ES-I3 (cell line): ENCODE measurements at regions not wholly inside any gene's neighbourhood (a gene's known extent, or its start where the extent isn't known, plus 50 kb on each side); places are given as distances from the start of the nearest gene placed in this dataset.
"Not testable (repeated sequence)": the region's sequence is repeated elsewhere in the genome, so short reads cannot be mapped to it uniquely, and the experiment has no call there.

Experiments used
- H3K36me3 ChIP-seq: 2 replicates; pipeline ENCODE4 v1.6.1; 2013; ENCODE audit warnings: mild to moderate bottlenecking, low read length, control low read depth, moderate library complexity; ENCODE audit not compliant: insufficient read depth
- H3K4me1 ChIP-seq: 2 replicates; pipeline ENCODE4 v1.6.1; 2013; ENCODE audit warnings: mild to moderate bottlenecking, control low read depth, low read length; ENCODE audit not compliant: insufficient read depth
- H3K9ac ChIP-seq: 2 replicates; pipeline ENCODE4 v1.6.1; 2013; ENCODE audit warnings: low read depth, mild to moderate bottlenecking, low read length, moderate library complexity
- H3K9me3 ChIP-seq: 2 replicates; pipeline ENCODE4 v1.6.1; 2013; ENCODE audit warnings: mild to moderate bottlenecking, low read length, moderate library complexity; ENCODE audit not compliant: control insufficient read depth, insufficient read depth

DNA sequence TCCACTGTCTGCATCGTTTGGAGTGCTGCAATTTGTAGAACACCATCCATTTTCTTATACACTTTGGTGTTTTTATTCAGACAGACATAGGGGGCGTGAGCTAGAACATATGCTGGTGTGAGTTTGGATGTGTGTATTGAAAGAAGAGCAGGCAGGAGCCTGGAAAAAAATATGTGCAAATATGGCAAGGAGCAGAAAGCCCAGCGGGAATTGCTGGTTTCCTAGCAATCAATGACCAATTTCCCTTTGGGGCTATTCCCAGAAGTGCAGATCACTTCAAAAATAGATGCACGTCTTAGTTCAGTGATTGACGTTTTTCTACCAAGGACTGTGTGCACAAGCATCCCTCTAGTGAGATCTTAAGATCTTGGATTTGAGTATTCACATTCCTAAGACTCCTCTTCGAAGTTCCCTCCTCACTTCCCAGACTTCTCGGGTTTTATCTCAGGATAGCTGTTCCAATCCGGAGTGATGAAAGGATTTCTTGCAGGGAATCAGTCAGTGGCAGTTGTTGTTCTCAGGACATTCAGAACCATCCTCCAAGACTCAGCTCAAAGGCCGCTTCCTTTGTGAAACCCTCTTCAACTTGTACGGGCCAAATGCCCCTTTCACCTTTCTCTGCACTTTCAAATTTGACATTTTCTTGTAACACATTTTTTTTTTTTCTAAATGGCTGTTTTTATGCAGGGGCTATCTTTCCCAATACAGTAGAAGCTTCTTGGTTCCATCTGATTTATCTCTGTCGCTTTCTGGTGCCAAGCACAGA lies 268.7 kb upstream of the ASIC2 start:
- H3K9ac ChIP-seq, result no peak overlapping the region
- no peaks in the 10 kb centered on the region for H3K36me3 ChIP-seq
- no peaks in the 10 kb centered on the region for H3K9me3 ChIP-seq
- no peaks in the 10 kb centered on the region for H3K4me1 ChIP-seq

GRCh38 chr17:33562792-33563191 lies 269.7 kb upstream of the ASIC2 start:
- Histone ChIP-seq H3K9ac (no peak overlapping the region), H3K4me1 (no peaks in the 10 kb centered on the region), H3K36me3 (no peaks in the 10 kb centered on the region), H3K9me3 (no peaks in the 10 kb centered on the region)

DNA sequence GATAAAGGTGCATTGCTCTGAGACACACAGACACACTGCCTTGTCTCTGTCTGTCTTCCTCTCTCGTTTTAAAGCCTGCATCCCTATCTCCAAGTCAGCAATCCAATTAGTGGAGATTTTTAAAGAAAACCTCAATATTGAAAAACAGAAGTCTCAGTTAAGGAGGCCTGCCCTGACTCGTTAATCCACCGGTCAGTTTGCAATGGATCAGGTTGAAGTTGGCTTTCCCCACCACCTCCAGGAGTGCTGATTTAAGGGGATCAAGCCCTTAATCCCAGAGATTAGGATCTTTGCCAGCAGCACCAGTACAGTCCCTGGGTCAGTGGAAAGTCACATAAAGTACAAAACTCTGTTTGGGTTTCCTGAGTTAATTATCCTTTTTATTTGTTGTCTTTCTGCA lies 271.1 kb upstream of the ASIC2 start:
- Histone ChIP-seq H3K9ac (no peak overlapping the region), H3K4me1 (no peaks in the 10 kb centered on the region), H3K9me3 (no peaks in the 10 kb centered on the region), H3K36me3 (no peaks in the 10 kb centered on the region)

DNA sequence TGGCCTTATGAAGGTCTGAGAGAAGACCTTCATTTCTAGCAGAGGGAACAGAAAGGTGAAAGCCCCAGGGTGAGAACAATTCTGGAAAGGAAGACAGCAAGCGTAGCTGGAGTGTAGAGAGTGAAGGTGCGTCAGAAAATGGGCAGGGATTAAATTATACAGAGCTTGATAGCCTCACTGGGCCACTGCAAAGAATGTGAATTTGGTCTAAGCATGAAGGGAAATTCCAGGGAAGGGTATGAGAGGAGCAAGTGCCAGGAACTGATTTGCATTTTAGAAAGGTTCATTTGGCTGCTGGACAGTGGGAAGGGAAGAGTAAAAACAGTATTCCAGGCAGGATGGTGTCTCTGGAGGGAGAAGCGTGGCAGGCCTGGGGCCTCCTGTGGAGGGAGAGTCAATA lies 274.1 kb upstream of the ASIC2 start:
- Histone ChIP-seq H3K9ac (no peak overlapping the region), H3K4me1 (no peaks in the 10 kb centered on the region), H3K36me3 (no peaks in the 10 kb centered on the region), H3K9me3 (no peaks in the 10 kb centered on the region)

GRCh38 chr17:33572615-33573014 lies 279.5 kb upstream of the ASIC2 start:
- H3K9ac ChIP-seq, result no peak overlapping the region
- no peaks in the 10 kb centered on the region for H3K4me1 ChIP-seq
- H3K36me3 ChIP-seq, result no peaks in the 10 kb centered on the region
- H3K9me3 ChIP-seq, result no peaks in the 10 kb centered on the region

DNA sequence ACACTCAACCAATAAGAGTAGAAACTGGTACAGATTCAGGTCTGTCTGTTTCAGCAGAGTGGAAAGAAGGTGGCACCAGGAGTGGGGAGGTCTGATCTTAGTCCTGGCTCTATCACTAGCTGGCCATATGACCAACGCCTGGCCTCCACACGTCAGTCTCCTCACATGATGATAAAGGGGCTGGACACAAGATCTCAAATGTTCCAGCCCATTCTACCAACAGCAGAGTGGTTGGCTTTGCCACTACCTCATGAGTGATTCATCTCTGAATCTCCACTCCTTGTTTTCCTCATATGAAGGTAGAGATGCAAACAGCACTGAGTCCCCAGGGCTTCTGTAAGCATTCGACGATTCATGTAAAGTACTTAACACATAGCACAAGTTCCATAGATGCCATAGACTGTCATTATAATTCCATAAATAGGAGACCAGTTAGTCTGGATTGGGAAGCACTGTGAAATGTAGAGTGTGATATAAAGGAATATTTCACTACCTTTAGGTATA lies 281.9 kb upstream of the ASIC2 start:
- Histone ChIP-seq H3K4me1 (no peaks in the 10 kb centered on the region), H3K36me3 (no peaks in the 10 kb centered on the region), H3K9ac (no peak overlapping the region), H3K9me3 (0 out of 2 replicates have a peak, but pooled peaks cover 2% of the 10 kb centered on the region)

- not testable (repeated sequence) for H3K9ac ChIP-seq, H3K36me3 ChIP-seq, H3K9me3 ChIP-seq
- peaks cover 18% of the 10 kb centered on the region; the same call in 1 of the 2 replicates for H3K4me1 ChIP-seq
Measured at GRCh38 chr17:33579740-33580139, 286.6 kb upstream of the ASIC2 start.

DNA sequence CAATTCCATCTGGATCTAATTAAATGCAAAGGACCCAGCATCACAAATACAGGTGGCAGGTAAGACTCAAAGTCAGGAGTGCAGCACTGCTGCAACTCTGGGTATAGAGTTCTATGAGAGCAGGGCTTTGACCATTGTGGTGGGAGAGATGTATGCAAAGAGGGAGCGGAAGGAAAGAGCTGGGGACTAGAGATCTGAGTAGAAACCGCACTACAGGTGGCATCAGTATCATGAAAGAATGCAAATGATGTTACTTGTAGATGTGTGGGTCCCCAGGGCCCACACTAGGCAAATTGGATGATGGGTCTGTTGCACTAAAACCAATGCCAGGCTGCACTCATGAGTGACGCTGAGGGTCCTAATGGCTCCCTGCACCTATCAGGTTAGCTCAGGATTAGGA lies 287.1 kb upstream of the ASIC2 start:
- Histone ChIP-seq H3K4me1 (peaks cover 18% of the 10 kb centered on the region; the same call in 1 of the 2 replicates), H3K9me3 (0 out of 2 replicates have a peak, but pooled peaks cover 2% of the 10 kb centered on the region), H3K9ac (no peak overlapping the region), H3K36me3 (no peaks in the 10 kb centered on the region)

DNA sequence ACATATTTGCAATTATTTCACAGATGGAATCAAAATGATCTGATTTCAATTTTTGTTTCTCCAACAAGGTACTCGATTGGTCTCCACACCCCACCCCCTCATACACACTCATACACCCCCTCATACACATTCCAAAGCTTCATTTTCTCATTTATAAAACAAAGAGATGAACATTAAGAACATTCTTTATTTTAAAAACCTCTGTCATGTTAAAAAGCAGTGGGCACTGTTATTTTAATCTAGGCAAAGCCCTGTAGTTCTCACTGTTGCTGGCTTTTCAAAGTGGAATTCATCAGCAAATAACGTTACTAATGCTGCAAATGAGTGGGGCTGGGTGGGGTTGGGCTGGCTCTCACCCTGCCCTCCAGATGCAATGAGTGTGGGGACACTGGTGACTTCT lies 289.6 kb upstream of the ASIC2 start:
- 0 out of 2 replicates have a peak, but pooled peaks cover 2% of the 10 kb centered on the region for H3K9me3 ChIP-seq
- H3K9ac ChIP-seq, result no peak overlapping the region
- no peaks in the 10 kb centered on the region for H3K36me3 ChIP-seq
- peaks cover 18% of the 10 kb centered on the region; the same call in 1 of the 2 replicates for H3K4me1 ChIP-seq

- no peak overlapping the region; the same call in 1 of the 2 replicates for H3K9ac ChIP-seq
- peaks cover 18% of the 10 kb centered on the region; the same call in 1 of the 2 replicates for H3K4me1 ChIP-seq
- no peaks in the 10 kb centered on the region for H3K36me3 ChIP-seq
- 0 out of 2 replicates have a peak, but pooled peaks cover 2% of the 10 kb centered on the region for H3K9me3 ChIP-seq
Measured at GRCh38 chr17:33583518-33584417, 290.7 kb upstream of the ASIC2 start.

DNA sequence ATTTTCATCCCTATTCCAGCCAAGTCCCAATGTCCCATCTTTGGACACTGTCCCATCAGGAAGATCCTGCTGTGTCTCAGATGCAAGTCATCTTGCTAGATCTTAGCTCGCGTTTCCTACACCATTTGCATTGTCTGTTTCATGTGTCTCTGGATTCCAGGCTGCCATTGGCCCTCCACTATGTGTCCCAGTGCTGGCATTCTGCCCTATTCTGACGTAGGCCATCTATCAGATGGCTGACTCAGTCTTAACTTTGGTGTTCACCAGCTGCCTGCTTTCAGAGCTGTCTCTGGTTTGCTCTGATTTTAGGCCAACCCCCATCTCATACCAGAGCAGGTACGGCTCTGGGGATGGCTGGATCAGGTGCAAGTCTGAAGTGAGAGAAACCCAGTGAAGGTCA lies 300.9 kb upstream of the ASIC2 start:
- Histone ChIP-seq H3K36me3 (no peaks in the 10 kb centered on the region), H3K9me3 (no peaks in the 10 kb centered on the region), H3K4me1 (no peaks in the 10 kb centered on the region), H3K9ac (no peak overlapping the region)

DNA sequence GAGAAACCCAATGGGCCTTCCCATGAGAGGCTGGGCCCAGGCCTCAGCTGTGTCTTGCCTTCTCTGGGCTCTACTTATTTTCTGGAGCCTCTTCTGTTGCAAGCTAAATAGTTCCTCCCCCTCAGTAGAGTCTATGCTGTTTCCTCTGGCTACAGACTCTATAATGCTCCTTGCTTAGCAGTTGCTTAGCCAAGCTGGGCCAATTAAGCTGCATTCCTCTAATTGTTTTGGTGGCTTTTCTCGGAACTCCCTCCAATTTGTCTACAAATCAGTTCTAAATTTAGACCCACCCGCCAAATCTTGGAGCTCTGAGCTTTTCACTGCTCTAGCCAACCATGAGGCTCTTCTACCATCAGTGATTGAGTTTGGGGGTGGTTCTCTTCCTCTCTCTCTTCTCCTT lies 302.7 kb upstream of the ASIC2 start:
- Histone ChIP-seq H3K9ac (no peak overlapping the region), H3K9me3 (no peaks in the 10 kb centered on the region), H3K4me1 (no peaks in the 10 kb centered on the region), H3K36me3 (no peaks in the 10 kb centered on the region)

DNA sequence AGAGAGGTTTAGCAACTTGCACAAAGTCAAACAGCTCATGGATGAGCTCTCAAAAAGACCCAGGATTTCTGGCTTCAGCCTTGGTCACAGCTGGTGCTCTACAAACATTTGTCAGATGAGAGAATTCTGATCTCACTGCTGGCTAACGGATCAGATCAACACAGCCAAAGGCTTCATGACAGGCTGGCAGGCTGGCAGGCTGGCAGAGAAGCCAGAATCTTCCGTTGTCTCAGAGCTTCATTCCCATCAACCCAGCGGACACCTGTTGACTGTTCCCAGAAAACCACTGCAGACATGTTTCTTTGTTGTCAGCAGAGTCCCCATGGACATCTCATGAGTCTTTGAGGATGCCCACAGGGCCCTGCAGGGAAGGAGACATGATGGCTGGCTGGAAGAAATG lies 303.8 kb upstream of the ASIC2 start:
- H3K36me3 ChIP-seq, result no peaks in the 10 kb centered on the region
- no peaks in the 10 kb centered on the region for H3K4me1 ChIP-seq
- no peak overlapping the region for H3K9ac ChIP-seq
- no peaks in the 10 kb centered on the region for H3K9me3 ChIP-seq

DNA sequence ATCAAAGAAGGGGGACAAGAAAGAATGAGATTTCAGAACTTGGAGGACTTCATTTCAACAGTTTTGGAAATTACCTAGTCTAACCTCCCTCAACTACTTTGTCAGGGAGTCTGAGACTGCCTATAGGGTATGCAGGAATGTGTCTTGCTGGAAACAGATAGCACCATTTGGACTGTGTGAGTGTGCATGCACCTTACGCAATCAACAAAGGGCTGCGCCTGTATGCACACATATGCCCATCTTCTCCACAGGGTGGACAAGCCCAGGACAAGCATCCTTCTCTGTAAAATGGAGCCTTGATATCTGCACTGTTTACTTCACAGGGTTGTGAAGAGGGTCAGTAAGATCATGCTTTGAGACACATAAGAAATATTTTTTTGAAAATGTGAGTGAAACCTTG lies 305.7 kb upstream of the ASIC2 start:
- Histone ChIP-seq H3K36me3 (no peaks in the 10 kb centered on the region), H3K4me1 (no peaks in the 10 kb centered on the region), H3K9me3 (no peaks in the 10 kb centered on the region), H3K9ac (no peak overlapping the region)
